Fibroblast of lung (primary cell): ENCODE measurements at regions not wholly inside any gene's neighbourhood (a gene's known extent, or its start where the extent isn't known, plus 50 kb on each side); places are given as distances from the start of the nearest gene placed in this dataset.

Experiments
- DNase-seq, 2 donors: peaks; one replicate each; pipeline versions ENCODE4 v3.0.0 to v3.0.0-alpha.2; 2010; ENCODE audit warnings: low read depth in 2 of 2
- H2AFZ ChIP-seq: 2 replicates; pipeline ENCODE4 v1.5.1; 2012; ENCODE audit warnings: low read length, control low read depth, inconsistent platforms
- H3K27ac ChIP-seq: 2 replicates; pipeline ENCODE4 v1.5.1; 2011; ENCODE audit warnings: low read length, control low read depth; ENCODE audit not compliant: insufficient read depth
- H3K27me3 ChIP-seq: 2 replicates; pipeline ENCODE4 v1.5.1; 2011; ENCODE audit warnings: mild to moderate bottlenecking, low read length; ENCODE audit not compliant: control insufficient read depth, insufficient read depth
- H3K36me3 ChIP-seq: 2 replicates; pipeline ENCODE4 v1.5.1; 2011; ENCODE audit warnings: low read length; ENCODE audit not compliant: control insufficient read depth, insufficient read depth
- H3K4me1 ChIP-seq: 2 replicates; pipeline ENCODE4 v1.5.1; 2011; ENCODE audit warnings: low read length; ENCODE audit not compliant: control insufficient read depth, insufficient read depth; ENCODE audit errors: extremely low read depth
- H3K4me2 ChIP-seq: 2 replicates; pipeline ENCODE4 v1.5.1; 2011; ENCODE audit warnings: low read length, control low read depth; ENCODE audit not compliant: insufficient read depth; ENCODE audit errors: extremely low read depth
- H3K4me3 ChIP-seq, 4 experiments: fragments of 200-600 bp in 1 of 4; sonication (generic) in 1 of 4; replicated peaks in 1 of 4; 2 replicates each; pipeline ENCODE4 v1.5.1; 2011 to 2016; ENCODE audit warnings: low read length in 4 of 4, low read depth in 3 of 4, mild to moderate bottlenecking in 3 of 4, control low read depth in 2 of 4, inconsistent platforms in 1 of 4, mixed read lengths in 1 of 4; ENCODE audit not compliant: insufficient read depth in 1 of 4; ENCODE audit errors: control extremely low read depth in 1 of 4
- H3K79me2 ChIP-seq: 2 replicates; pipeline ENCODE4 v1.5.1; 2012; ENCODE audit warnings: mild to moderate bottlenecking, low read length, inconsistent platforms; ENCODE audit not compliant: control insufficient read depth, insufficient read depth
- H3K9ac ChIP-seq: 2 replicates; pipeline ENCODE4 v1.5.1; 2011; ENCODE audit warnings: mild to moderate bottlenecking, low read length, control low read depth; ENCODE audit not compliant: insufficient read depth
- H3K9me3 ChIP-seq: 2 replicates; pipeline ENCODE4 v1.5.1; 2012; ENCODE audit warnings: low read depth, low read length; ENCODE audit not compliant: control insufficient read depth, insufficient read depth
- H4K20me1 ChIP-seq: 2 replicates; pipeline ENCODE4 v1.5.1; 2011; ENCODE audit warnings: low read length; ENCODE audit not compliant: control insufficient read depth, insufficient read depth; ENCODE audit errors: extremely low read depth
- CTCF ChIP-seq, 2 donors: IDR thresholded peaks in 1 of 2; conservative IDR thresholded peaks in 1 of 2; 1 replicate in 1 of 2; 2 replicates in 1 of 2; pipeline ENCODE4 v1.5.1; 2011 to 2012; ENCODE audit warnings: low read length in 2 of 2, control low read depth in 1 of 2, inconsistent platforms in 1 of 2, low read depth in 1 of 2, mild to moderate bottlenecking in 1 of 2
- EZH2 ChIP-seq: IDR thresholded peaks from 2 replicates; pipeline ENCODE4 v1.5.1; 2012; ENCODE audit warnings: low read length, control low read depth, mild to moderate bottlenecking; ENCODE audit errors: missing control alignments

GRCh38 chr18:45444040-45444439, 171.2 kb upstream of the SLC14A2 start:
- H2AFZ ChIP-seq = no peak overlapping the region

DNA sequence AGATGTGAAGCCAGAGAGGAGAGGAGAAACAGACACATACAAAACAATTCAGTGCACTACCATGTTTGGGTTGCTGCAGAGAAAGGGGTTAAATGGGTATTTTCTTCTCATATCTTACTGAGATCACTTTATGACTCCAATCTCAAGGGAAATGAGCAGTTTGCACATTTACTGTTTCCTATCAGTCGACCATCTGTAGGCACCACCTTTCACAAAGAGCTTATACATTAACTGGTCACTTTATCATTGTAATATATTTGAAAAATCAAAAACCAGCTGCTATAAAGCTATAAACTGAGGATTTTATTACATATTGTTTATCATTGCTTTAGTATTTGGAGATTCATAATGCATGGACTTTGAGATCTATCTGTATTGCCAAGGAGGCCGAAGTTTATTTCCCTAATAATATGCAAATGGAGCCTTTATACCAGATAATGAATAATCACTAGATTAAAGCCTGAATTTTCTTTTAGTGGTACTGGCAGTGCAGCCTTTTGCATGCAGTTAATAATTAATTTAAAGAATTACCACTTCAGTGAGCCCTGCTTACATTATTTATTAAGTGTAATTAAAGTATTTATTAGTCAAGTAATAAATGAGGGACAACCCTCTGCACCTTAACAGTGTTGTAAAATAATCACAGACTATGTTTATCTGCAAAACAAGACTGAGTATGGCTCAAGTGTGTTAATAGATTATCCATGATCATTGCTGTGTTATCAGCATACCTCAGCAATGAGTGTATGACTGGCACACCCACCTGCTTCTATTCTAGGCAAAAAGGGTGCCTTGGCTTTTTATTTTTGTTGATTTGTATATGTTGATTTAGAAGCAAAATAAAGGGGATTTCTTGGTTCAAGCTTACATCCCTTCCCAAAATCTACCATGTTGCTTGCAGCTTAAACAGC, 167.7 kb upstream of the SLC14A2 start:
- Histone ChIP-seq H3K4me2 (no peak overlapping the region), H3K36me3 (no peaks in the 10 kb centered on the region), H3K79me2 (no peaks in the 10 kb centered on the region), H3K27ac (no peak overlapping the region), H3K4me3 (no peak overlapping the region), H4K20me1 (no peaks in the 10 kb centered on the region), H3K9ac (no peak overlapping the region), H3K9me3 (no peaks in the 10 kb centered on the region), H3K27me3 (no peaks in the 10 kb centered on the region), H3K4me1 (no peaks in the 10 kb centered on the region), H2AFZ (no peak overlapping the region)
- TF ChIP-seq EZH2 = no peak
- TF ChIP-seq CTCF (conservative IDR thresholded peaks at IDR 0.05 in 1 of 2, IDR thresholded peaks at IDR 0.05 in 1 of 2; ENCODE audit: low read depth in 1 of 2, low read length in 2 of 2) = no peak
- DNase-seq = no peak

More at GRCh38 chr18:45444040-45444439, 171.2 kb upstream of the SLC14A2 start:
- no peaks in the 10 kb centered on the region for H3K4me1 ChIP-seq
- H4K20me1 ChIP-seq = no peaks in the 10 kb centered on the region
- no peak overlapping the region for H3K27ac ChIP-seq
- no peaks in the 10 kb centered on the region for H3K79me2 ChIP-seq
- no peak overlapping the region for H3K9ac ChIP-seq
- H3K36me3 ChIP-seq = no peaks in the 10 kb centered on the region
- H3K4me3 ChIP-seq = no peak overlapping the region
- no peaks in the 10 kb centered on the region for H3K9me3 ChIP-seq
- no peak for DNase-seq
- TF ChIP-seq CTCF (conservative IDR thresholded peaks at IDR 0.05 in 1 of 2, IDR thresholded peaks at IDR 0.05 in 1 of 2; ENCODE audit: low read depth in 1 of 2, low read length in 2 of 2) (no peak), EZH2 (no peak)
- H3K4me2 ChIP-seq = no peak overlapping the region
- H3K27me3 ChIP-seq = no peaks in the 10 kb centered on the region

DNA sequence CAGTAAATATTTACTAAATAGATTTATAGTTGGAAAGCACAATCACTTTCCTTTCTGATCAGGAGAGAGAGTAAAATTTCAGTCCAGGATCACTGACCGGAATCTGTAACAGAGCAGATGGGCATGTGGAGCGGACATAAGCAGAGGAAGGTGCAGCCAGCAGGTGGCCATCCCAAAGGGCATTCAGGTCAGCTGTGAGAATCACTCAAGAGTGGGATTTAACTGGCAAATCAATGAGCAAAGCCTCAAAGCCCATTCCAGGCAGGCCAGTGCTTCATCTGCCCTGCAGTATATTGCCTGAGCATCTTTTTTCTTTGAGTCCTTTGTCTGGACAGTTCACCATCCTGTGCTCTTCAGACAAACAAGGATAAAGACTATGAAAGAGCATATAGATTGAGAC, 166.4 kb upstream of the SLC14A2 start:
- Histone ChIP-seq H3K4me1 (no peaks in the 10 kb centered on the region), H3K36me3 (no peaks in the 10 kb centered on the region), H3K9me3 (no peaks in the 10 kb centered on the region), H3K4me3 (no peak overlapping the region), H3K4me2 (no peak overlapping the region), H3K27me3 (no peaks in the 10 kb centered on the region), H3K79me2 (no peaks in the 10 kb centered on the region), H2AFZ (no peak overlapping the region), H3K27ac (no peak overlapping the region), H4K20me1 (no peaks in the 10 kb centered on the region), H3K9ac (no peak overlapping the region)
- TF ChIP-seq EZH2 (no peak), CTCF (conservative IDR thresholded peaks at IDR 0.05 in 1 of 2, IDR thresholded peaks at IDR 0.05 in 1 of 2; ENCODE audit: low read depth in 1 of 2, low read length in 2 of 2) (no peak)
- no peak for DNase-seq
